HepG2 (cell line): ENCODE measurements at regions not wholly inside any gene's neighbourhood (a gene's known extent, or its start where the extent isn't known, plus 50 kb on each side); places are given as distances from the start of the nearest gene placed in this dataset.

Experiments used
- ATAC-seq: fragments of 200-7000 bp; cut with Tn5 transposase; 3 replicates; pipeline ENCODE4 v1.9.1; 2020; ENCODE audit warnings: mild to moderate bottlenecking, moderate library complexity
- BruUV-seq: library from RNA; stranded (reverse); fragments of 400-500 nt; replicated peaks from 2 replicates; lab custom pipeline; 2021; lab: Mats Ljungman, UMichigan
- CTCF ChIA-PET: fragments of 300-600 bp; formaldehyde crosslinking; extraction: SDS; loops from one replicate; lab custom pipeline; 2021; ENCODE audit warnings: low total read pairs, inconsistent platforms, low intra/inter-chr PET ratio; lab: Yijun Ruan, JAX
- POLR2A ChIA-PET: fragments of 350-600 bp; sonication (Branson Sonifier 250); formaldehyde crosslinking; loops from one replicate; lab custom pipeline; 2020; ENCODE audit warnings: antibody characterized with exemption, inconsistent platforms; lab: Yijun Ruan, JAX
- DNase-seq: peaks from one replicate; pipeline ENCODE4 v3.0.0-alpha.2; 2015; ENCODE audit warnings: low spot score
- FAIRE-seq: peaks from 3 replicates; lab custom pipeline; 2011; peaks lifted over from hg19 to GRCh38; lab: Jason Lieb, UNC
- H2AFZ ChIP-seq: one replicate; pipeline ENCODE4 v1.6.1; 2011; ENCODE audit warnings: low read length, inconsistent platforms
- H3K27ac ChIP-seq: fragments of 300-600 bp; 3 replicates; pipeline ENCODE4 v1.8.0; 2011; ENCODE audit warnings: mixed run types, mild to moderate bottlenecking, mixed read lengths, low read length, inconsistent platforms; ENCODE audit not compliant: insufficient read depth; ENCODE audit errors: extremely low read length
- H3K27me3 ChIP-seq, 2 experiments: fragments of 200-600 bp in 1 of 2; 2 replicates in 1 of 2; 3 replicates in 1 of 2; pipeline versions ENCODE4 v1.6.0 to v1.8.0; 2011; ENCODE audit warnings: low read length in 2 of 2, mild to moderate bottlenecking in 2 of 2, moderate library complexity in 2 of 2, inconsistent platforms in 1 of 2; ENCODE audit not compliant: insufficient read depth in 2 of 2, control insufficient read depth in 1 of 2
- H3K36me3 ChIP-seq, 2 experiments: fragments of 200-600 bp in 1 of 2; replicated peaks in 1 of 2; 2 replicates in 1 of 2; 3 replicates in 1 of 2; pipeline versions ENCODE4 v1.5.1 to v1.8.0; 2011; ENCODE audit warnings: low read length in 2 of 2, inconsistent platforms in 1 of 2; ENCODE audit not compliant: insufficient read depth in 2 of 2, control insufficient read depth in 1 of 2
- H3K4me1 ChIP-seq: 2 replicates; pipeline ENCODE4 v1.5.1; 2012; ENCODE audit warnings: low read length, inconsistent platforms; ENCODE audit not compliant: insufficient read depth
- H3K4me2 ChIP-seq: 2 replicates; pipeline ENCODE4 v1.6.0; 2011; ENCODE audit warnings: low read depth, low read length, inconsistent platforms
- H3K4me3 ChIP-seq, 3 experiments: fragments of 200-600 bp in 1 of 3; sonication (generic), shearing (Covaris generic) in 1 of 3; replicated peaks in 1 of 3; 2 replicates each; pipeline ENCODE4 v1.5.1; 2011 to 2016; ENCODE audit warnings: low read length in 3 of 3, inconsistent platforms in 2 of 3, low read depth in 2 of 3, mild to moderate bottlenecking in 2 of 3, control low read depth in 1 of 3, mixed read lengths in 1 of 3; ENCODE audit not compliant: insufficient read depth in 1 of 3
- H3K79me2 ChIP-seq: one replicate; pipeline ENCODE4 v1.6.1; 2011; ENCODE audit warnings: low read length, inconsistent platforms; ENCODE audit not compliant: insufficient read depth
- H3K9ac ChIP-seq: 2 replicates; pipeline ENCODE4 v1.6.0; 2011; ENCODE audit warnings: mild to moderate bottlenecking, low read depth, low read length, inconsistent platforms; ENCODE audit not compliant: insufficient read depth
- H3K9me3 ChIP-seq: 2 replicates; pipeline ENCODE4 v1.5.1; 2012; ENCODE audit warnings: mild to moderate bottlenecking, low read length
- H4K20me1 ChIP-seq: 2 replicates; pipeline ENCODE4 v1.6.0; 2011; ENCODE audit warnings: inconsistent platforms, mild to moderate bottlenecking, low read length, moderate library complexity; ENCODE audit not compliant: insufficient read depth
- BRCA1 ChIP-seq: sonication (generic); formaldehyde crosslinking; IDR thresholded peaks from 2 replicates; pipeline ENCODE4 v1.4.0; 2020; ENCODE audit warnings: missing genetic modification reagents
- EP300 ChIP-seq, 3 experiments: sonication (generic) in 1 of 3; formaldehyde crosslinking in 1 of 3; IDR thresholded peaks; 2 replicates each; pipeline versions ENCODE4 v1.5.1 to v1.6.1; 2011 to 2020; ENCODE audit warnings: low read depth in 2 of 3, low read length in 2 of 3, borderline replicate concordance in 1 of 3, improper control_type of control experiment in 1 of 3, mild to moderate bottlenecking in 1 of 3, missing genetic modification reagents in 1 of 3, moderate library complexity in 1 of 3
- FIP1L1 ChIP-seq: fragments of 200-400 bp; formaldehyde crosslinking; IDR thresholded peaks from 2 replicates; pipeline ENCODE4 v1.6.1; 2018; ENCODE audit warnings: low read depth, mild to moderate bottlenecking, low read length, moderate library complexity, borderline replicate concordance; ENCODE audit not compliant: insufficient read depth
- HES4 ChIP-seq: sonication (generic); formaldehyde crosslinking; IDR thresholded peaks from 2 replicates; pipeline ENCODE4 v1.9.0; 2021; ENCODE audit warnings: mild to moderate bottlenecking, missing genetic modification reagents, borderline replicate concordance
- KDM4B ChIP-seq: sonication (generic); formaldehyde crosslinking; IDR thresholded peaks from 2 replicates; pipeline ENCODE4 v1.4.0; 2020; ENCODE audit warnings: missing genetic modification reagents
- NRL ChIP-seq: sonication (generic); formaldehyde crosslinking; IDR thresholded peaks from 2 replicates; pipeline ENCODE4 v1.5.0; 2020; ENCODE audit warnings: missing genetic modification reagents, mild to moderate bottlenecking, moderate library complexity, borderline replicate concordance
- REXO4 ChIP-seq: sonication (generic); formaldehyde crosslinking; IDR thresholded peaks from 2 replicates; pipeline ENCODE4 v1.8.0; 2022; ENCODE audit warnings: missing genetic modification reagents, mild to moderate bottlenecking, borderline replicate concordance
- ZBTB42 ChIP-seq: sonication (generic); formaldehyde crosslinking; IDR thresholded peaks from 2 replicates; pipeline ENCODE4 v1.5.0; 2020; ENCODE audit warnings: mild to moderate bottlenecking, missing genetic modification reagents
- ZFP90 ChIP-seq: sonication (generic); formaldehyde crosslinking; IDR thresholded peaks from 2 replicates; pipeline ENCODE4 v1.8.0; 2022; ENCODE audit warnings: missing genetic modification reagents, mild to moderate bottlenecking, inconsistent platforms, borderline replicate concordance
- ZNF496 ChIP-seq: sonication (generic); formaldehyde crosslinking; IDR thresholded peaks from 2 replicates; pipeline ENCODE4 v1.8.1; 2023; ENCODE audit warnings: mild to moderate bottlenecking, moderate library complexity, missing genetic modification reagents; ENCODE audit not compliant: insufficient replicate concordance
- ZNF761 ChIP-seq: sonication (generic); formaldehyde crosslinking; conservative IDR thresholded peaks from 2 replicates; pipeline ENCODE4 v1.4.0; 2020; ENCODE audit warnings: mild to moderate bottlenecking, missing genetic modification reagents
- ZSCAN30 ChIP-seq: sonication (generic); formaldehyde crosslinking; IDR thresholded peaks from 2 replicates; pipeline ENCODE4 v1.5.0; 2020; ENCODE audit warnings: mild to moderate bottlenecking, missing genetic modification reagents
- WGBS: methylation state at CpG from one replicate; pipeline ENCODE4 v1.1.6; 2017; ENCODE audit warnings: low lambda C conversion rate; 5-methylcytosine and 5-hydroxymethylcytosine counted together
- in situ Hi-C: cut with HindIII; loops from 2 replicates; pipeline ENCODE4 v1.10.0; 2017; ENCODE audit warnings: low pct_unique_long_range_greater_than_20kb; ENCODE audit not compliant: extremely low pct_ligation_motif_present
- intact Hi-C: fragments of 100-400 bp; cut with micrococcal nuclease; formaldehyde crosslinking; loops from one replicate; pipeline ENCODE4 v1.10.0; 2022; ENCODE audit not compliant: unreplicated experiment
- TF ChIP-seq, protein P1 (sequence below): sonication (generic); formaldehyde crosslinking; IDR thresholded peaks from 2 replicates; pipeline ENCODE4 v1.4.0; 2020; ENCODE audit warnings: mild to moderate bottlenecking, missing genetic modification reagents

- no peak for TF ChIP-seq NRL (CRISPR knock-in tag)
- TF ChIP-seq, all 625 proteins: peak for 0
Observed at GRCh38 chr11:30172158-30172557, 58.7 kb upstream of the FSHB start (continued).

- peaks cover 20% of the 10 kb centered on the region for H3K9me3 ChIP-seq
- no peak for ATAC-seq
- TF ChIP-seq ZFP90 (CRISPR knock-in tag) (no peak), BRCA1 (no peak), ZBTB42 (CRISPR knock-in tag) (no peak), ZNF496 (no peak), EP300 (IDR thresholded peaks at IDR 0.05; ENCODE audit: low read depth in 2 of 2, low read length in 2 of 2) (no peak), EP300 (CRISPR knock-in tag; IDR thresholded peaks at IDR 0.05; ENCODE audit: borderline replicate concordance) (no peak), ZNF761 (CRISPR knock-in tag) (no peak), HES4 (CRISPR knock-in tag) (no peak), KDM4B (no peak), ZSCAN30 (CRISPR knock-in tag) (no peak), FIP1L1 (no peak), REXO4 (CRISPR knock-in tag) (no peak)
- TF ChIP-seq, protein P1, sequence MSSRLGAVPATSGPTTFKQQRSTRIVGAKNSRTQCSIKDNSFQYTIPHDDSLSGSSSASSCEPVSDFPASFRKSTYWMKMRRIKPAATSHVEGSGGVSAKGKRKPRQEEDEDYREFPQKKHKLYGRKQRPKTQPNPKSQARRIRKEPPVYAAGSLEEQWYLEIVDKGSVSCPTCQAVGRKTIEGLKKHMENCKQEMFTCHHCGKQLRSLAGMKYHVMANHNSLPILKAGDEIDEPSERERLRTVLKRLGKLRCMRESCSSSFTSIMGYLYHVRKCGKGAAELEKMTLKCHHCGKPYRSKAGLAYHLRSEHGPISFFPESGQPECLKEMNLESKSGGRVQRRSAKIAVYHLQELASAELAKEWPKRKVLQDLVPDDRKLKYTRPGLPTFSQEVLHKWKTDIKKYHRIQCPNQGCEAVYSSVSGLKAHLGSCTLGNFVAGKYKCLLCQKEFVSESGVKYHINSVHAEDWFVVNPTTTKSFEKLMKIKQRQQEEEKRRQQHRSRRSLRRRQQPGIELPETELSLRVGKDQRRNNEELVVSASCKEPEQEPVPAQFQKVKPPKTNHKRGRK (CRISPR knock-in tag): no peak
- TF ChIP-seq, all 625 proteins: peak for 0
- CTCF ChIA-PET: no interaction called here
- POLR2A ChIA-PET: no interaction called here
- Histone ChIP-seq H3K9ac (no peak overlapping the region), H2AFZ (no peak overlapping the region), H4K20me1 (no peaks in the 10 kb centered on the region), H3K4me1 (no peaks in the 10 kb centered on the region), H3K27me3 (no peaks in the 10 kb centered on the region; a peak in 1 of 5 replicates), H3K27ac (no peak overlapping the region), H3K4me3 (no peak overlapping the region), H3K36me3 (no peaks in the 10 kb centered on the region), H3K79me2 (no peaks in the 10 kb centered on the region), H3K4me2 (no peak overlapping the region)
- no TSS peak for BruUV-seq
- DNase-seq: no peak
- WGBS: 6% methylated on average over 3 of the region's 3 CpGs
- in situ Hi-C loops (no loop called here), intact Hi-C loops (no loop called here)
- no peak for FAIRE-seq
Observed at GRCh38 chr11:30172883-30173311, 57.9 kb upstream of the FSHB start.
